Lung (tissue), 11 donors: ENCODE measurements at regions not wholly inside any gene's neighbourhood (a gene's known extent, or its start where the extent isn't known, plus 50 kb on each side); places are given as distances from the start of the nearest gene placed in this dataset.

Experiments
- ATAC-seq: fragments of 200-7000 bp; cut with Tn5 transposase; one replicate; pipeline ENCODE4 v1.9.1; 2020; ENCODE audit warnings: moderate number of reproducible peaks; ENCODE audit not compliant: insufficient read depth, low FRiP score
- DNase-seq, 3 donors: peaks; one replicate each; pipeline ENCODE4 v3.0.0-alpha.2; 2013 to 2017
- H3K27ac ChIP-seq, 2 donors: one replicate each; pipeline ENCODE4 v1.5.1; 2013; ENCODE audit warnings: mild to moderate bottlenecking in 2 of 2, moderate library complexity in 2 of 2, control low read depth in 1 of 2, inconsistent platforms in 1 of 2, low read depth in 1 of 2, low read length in 1 of 2
- H3K27me3 ChIP-seq, 3 donors: one replicate each; pipeline ENCODE4 v1.5.1; 2013; ENCODE audit warnings: low read length in 2 of 3; ENCODE audit not compliant: control insufficient read depth in 3 of 3, insufficient read depth in 3 of 3
- H3K36me3 ChIP-seq, 4 donors: one replicate each; pipeline ENCODE4 v1.5.1; 2013; ENCODE audit warnings: low read length in 4 of 4, mild to moderate bottlenecking in 1 of 4, moderate library complexity in 1 of 4; ENCODE audit not compliant: control insufficient read depth in 4 of 4, insufficient read depth in 4 of 4
- H3K4me1 ChIP-seq, 5 donors: one replicate each; pipeline ENCODE4 v1.5.1; 2013; ENCODE audit warnings: low read length in 5 of 5, mild to moderate bottlenecking in 2 of 5, moderate library complexity in 1 of 5; ENCODE audit not compliant: control insufficient read depth in 5 of 5, insufficient read depth in 5 of 5
- H3K4me3 ChIP-seq: one replicate; pipeline ENCODE4 v1.5.1; 2013; ENCODE audit warnings: mild to moderate bottlenecking, control low read depth, moderate library complexity
- H3K9ac ChIP-seq, 2 donors: one replicate each; pipeline ENCODE4 v1.5.1; 2013; ENCODE audit warnings: low read length in 2 of 2, control low read depth in 1 of 2; ENCODE audit not compliant: insufficient read depth in 1 of 2
- H3K9me3 ChIP-seq, 4 donors: one replicate each; pipeline ENCODE4 v1.5.1; 2013; ENCODE audit warnings: low read length in 3 of 4, mild to moderate bottlenecking in 1 of 4, moderate library complexity in 1 of 4; ENCODE audit not compliant: control insufficient read depth in 4 of 4, insufficient read depth in 3 of 4
- WGBS, 2 donors: extraction: QIAGEN DNeasy Blood & Tissue Kit; methylation state at CpG; one replicate each; pipeline ENCODE4 v1.1.7; 2013; 5-methylcytosine and 5-hydroxymethylcytosine counted together
- TF ChIP-seq, protein P1 (sequence below): IDR thresholded peaks from 2 replicates; pipeline ENCODE4 v1.5.1; 2012; ENCODE audit warnings: mild to moderate bottlenecking; ENCODE audit errors: control extremely low read depth, extremely low read depth
- donor health status: control.
- donor health status: control.
- donor health status: Bipolar disorder and iron deficiency.
- donor health status: healthy.
- donor health status: DM: yes; HTN: yes; CAD: no.

DNA sequence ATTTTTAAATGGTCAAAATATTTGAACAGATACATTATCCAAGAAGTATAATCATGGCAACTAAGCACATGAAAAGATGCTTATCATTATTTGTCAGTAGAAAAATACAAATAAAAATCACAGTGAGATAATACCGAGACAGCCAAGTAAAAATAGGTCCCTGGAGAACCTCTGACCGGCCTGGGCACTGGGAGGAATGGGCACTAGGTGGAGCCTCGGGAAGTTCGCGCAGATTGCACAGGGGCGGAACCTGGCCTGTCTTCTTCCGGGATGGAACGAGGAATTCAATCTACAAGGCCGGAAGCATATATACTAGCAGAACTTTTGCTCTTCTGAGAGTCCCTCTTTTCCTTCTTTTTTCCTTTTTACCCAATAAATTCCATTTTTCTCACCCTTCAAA, 148.5 kb upstream of the CHRM3 start:
- Histone ChIP-seq H3K27me3 (no peaks in the 10 kb centered on the region), H3K4me3 (no peak overlapping the region), H3K27ac (no peak overlapping the region), H3K9me3 (no peaks in the 10 kb centered on the region), H3K36me3 (no peaks in the 10 kb centered on the region), H3K4me1 (peaks cover 0 to 5% (median 0%) of the 10 kb centered on the region in 5 donors), H3K9ac (no peak overlapping the region)
- WGBS, 2 donors, result 89 to 94% methylated on average over 9 of the region's 9 CpGs
- TF ChIP-seq, protein P1, sequence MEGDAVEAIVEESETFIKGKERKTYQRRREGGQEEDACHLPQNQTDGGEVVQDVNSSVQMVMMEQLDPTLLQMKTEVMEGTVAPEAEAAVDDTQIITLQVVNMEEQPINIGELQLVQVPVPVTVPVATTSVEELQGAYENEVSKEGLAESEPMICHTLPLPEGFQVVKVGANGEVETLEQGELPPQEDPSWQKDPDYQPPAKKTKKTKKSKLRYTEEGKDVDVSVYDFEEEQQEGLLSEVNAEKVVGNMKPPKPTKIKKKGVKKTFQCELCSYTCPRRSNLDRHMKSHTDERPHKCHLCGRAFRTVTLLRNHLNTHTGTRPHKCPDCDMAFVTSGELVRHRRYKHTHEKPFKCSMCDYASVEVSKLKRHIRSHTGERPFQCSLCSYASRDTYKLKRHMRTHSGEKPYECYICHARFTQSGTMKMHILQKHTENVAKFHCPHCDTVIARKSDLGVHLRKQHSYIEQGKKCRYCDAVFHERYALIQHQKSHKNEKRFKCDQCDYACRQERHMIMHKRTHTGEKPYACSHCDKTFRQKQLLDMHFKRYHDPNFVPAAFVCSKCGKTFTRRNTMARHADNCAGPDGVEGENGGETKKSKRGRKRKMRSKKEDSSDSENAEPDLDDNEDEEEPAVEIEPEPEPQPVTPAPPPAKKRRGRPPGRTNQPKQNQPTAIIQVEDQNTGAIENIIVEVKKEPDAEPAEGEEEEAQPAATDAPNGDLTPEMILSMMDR, result no peak
- DNase-seq (no peak), ATAC-seq (no peak)

DNA sequence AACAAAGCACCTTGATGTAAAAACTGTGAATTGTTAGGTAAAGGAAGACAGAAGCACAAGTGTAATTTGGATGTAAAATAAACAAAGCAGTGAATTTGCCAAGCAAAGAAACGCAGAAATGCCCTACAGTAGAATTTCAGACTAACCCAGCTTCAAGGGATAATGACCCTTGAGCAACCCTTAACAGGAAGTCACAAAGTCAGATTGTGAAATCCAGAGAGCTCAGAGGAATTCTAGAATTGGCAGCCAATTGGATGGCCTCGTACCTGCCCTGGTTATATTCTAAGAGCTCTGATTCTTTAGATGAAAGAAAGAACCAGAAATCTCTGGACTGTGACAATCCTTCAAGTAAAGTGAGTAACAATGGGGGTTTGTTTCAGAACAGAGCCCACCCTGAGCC, 152.7 kb upstream of the CHRM3 start:
- TF ChIP-seq, protein P1, result no peak
- peak; percentile 13 to 76 (median 42) for DNase-seq
- peaks cover 0 to under 1% (median 0%) of the 10 kb centered on the region in 4 donors for H3K9me3 ChIP-seq
- WGBS, 2 donors, result 20 to 28% methylated on average over 2 of the region's 2 CpGs
- no peak overlapping the region for H3K27ac ChIP-seq
- H3K27me3 ChIP-seq, result no peaks in the 10 kb centered on the region
- ATAC-seq, result peak; percentile 62
- no peaks in the 10 kb centered on the region for H3K36me3 ChIP-seq
- H3K9ac ChIP-seq, result no peak overlapping the region
- no peak overlapping the region for H3K4me3 ChIP-seq
- H3K4me1 ChIP-seq, result peaks cover 0 to 5% (median 0%) of the 10 kb centered on the region in 5 donors

DNA sequence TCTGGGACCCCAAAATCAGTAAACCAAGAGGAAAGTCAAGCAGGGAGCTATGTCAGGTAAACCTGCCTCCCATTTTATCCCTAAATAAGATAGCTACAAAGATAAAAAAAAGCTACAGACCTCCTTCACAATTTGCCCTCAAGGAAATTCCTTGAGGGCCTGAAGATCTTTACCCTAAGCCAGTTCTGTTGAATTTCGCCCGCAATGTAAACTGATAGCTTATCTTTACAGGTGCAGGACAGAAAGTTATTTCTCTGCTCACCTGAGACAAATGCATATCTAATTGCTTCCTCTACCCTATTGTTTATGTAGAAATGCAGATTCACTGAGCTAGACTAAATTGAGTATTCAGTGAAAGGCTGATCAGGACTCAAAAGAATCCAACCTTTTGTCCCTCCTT, 153.4 kb upstream of the CHRM3 start:
- TF ChIP-seq, protein P1, result no peak
- Histone ChIP-seq H3K36me3 (no peaks in the 10 kb centered on the region), H3K4me1 (peaks cover 0 to 5% (median 0%) of the 10 kb centered on the region in 5 donors), H3K4me3 (no peak overlapping the region), H3K27ac (no peak overlapping the region), H3K9me3 (peaks cover 0 to 2% (median 0%) of the 10 kb centered on the region in 4 donors), H3K9ac (no peak overlapping the region), H3K27me3 (no peaks in the 10 kb centered on the region)
- no peak for ATAC-seq
- WGBS, 2 donors, result 68 to 82% methylated on average over 2 of the region's 2 CpGs
- DNase-seq, result no peak

DNA sequence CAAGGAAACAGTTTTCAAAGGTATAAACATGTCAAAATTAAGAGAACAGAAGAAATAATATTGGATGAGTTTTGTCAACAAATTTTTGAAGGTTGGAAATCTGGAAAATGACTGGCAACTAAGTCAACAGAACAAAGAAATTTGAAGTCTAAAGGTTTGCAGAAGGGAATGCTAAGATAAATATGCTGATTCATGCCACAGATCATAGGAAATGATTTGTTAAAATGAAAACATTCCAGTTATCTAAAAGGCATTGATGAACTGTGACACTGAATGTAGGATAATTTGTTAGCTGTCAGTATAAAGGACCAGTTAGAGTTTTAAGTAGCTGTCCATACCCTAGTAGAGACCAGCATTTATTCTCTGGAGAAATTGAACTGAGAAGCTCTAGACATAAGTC, 157.9 kb upstream of the CHRM3 start:
- no peak overlapping the region for H3K4me3 ChIP-seq
- H3K9me3 ChIP-seq, result peaks cover 0 to 18% (median 5%) of the 10 kb centered on the region in 4 donors
- DNase-seq (no peak), ATAC-seq (no peak)
- TF ChIP-seq, protein P1, result no peak
- no peaks in the 10 kb centered on the region for H3K27me3 ChIP-seq
- no peak overlapping the region for H3K9ac ChIP-seq
- peaks cover 0 to 5% (median 0%) of the 10 kb centered on the region in 5 donors for H3K4me1 ChIP-seq
- no peaks in the 10 kb centered on the region for H3K36me3 ChIP-seq
- no peak overlapping the region for H3K27ac ChIP-seq
